Hepatocyte (in vitro differentiated cells): ENCODE measurements at regions not wholly inside any gene's neighbourhood (a gene's known extent, or its start where the extent isn't known, plus 50 kb on each side); places are given as distances from the start of the nearest gene placed in this dataset.

Experiments used
- DNase-seq: peaks from one replicate; pipeline ENCODE4 v3.0.0-alpha.2; 2016; ENCODE audit warnings: low spot score
- H2AFZ ChIP-seq: fragments of 200-600 bp; sonication (generic); 2 replicates; pipeline ENCODE4 v1.6.0; 2016; ENCODE audit warnings: antibody characterized with exemption, mild to moderate bottlenecking
- H3K27ac ChIP-seq: fragments of 200-600 bp; sonication (generic); 2 replicates; pipeline ENCODE4 v1.5.1; 2016; ENCODE audit warnings: mild to moderate bottlenecking
- H3K27me3 ChIP-seq: fragments of 200-600 bp; sonication (generic); 2 replicates; pipeline ENCODE4 v1.6.1; 2016
- H3K36me3 ChIP-seq: fragments of 200-600 bp; sonication (generic); replicated peaks from 2 replicates; pipeline ENCODE4 v1.5.1; 2016; ENCODE audit warnings: low read depth; ENCODE audit not compliant: insufficient read depth
- H3K4me1 ChIP-seq: fragments of 200-600 bp; sonication (generic); 2 replicates; pipeline ENCODE4 v1.5.1; 2016; ENCODE audit warnings: mild to moderate bottlenecking, moderate library complexity; ENCODE audit not compliant: insufficient read depth
- H3K4me2 ChIP-seq: fragments of 200-600 bp; sonication (generic); 2 replicates; pipeline ENCODE4 v1.6.0; 2016
- H3K4me3 ChIP-seq: fragments of 200-600 bp; sonication (generic); 2 replicates; pipeline ENCODE4 v1.5.1; 2016; ENCODE audit warnings: mild to moderate bottlenecking
- H3K79me2 ChIP-seq: fragments of 200-600 bp; sonication (generic); 2 replicates; pipeline ENCODE4 v1.6.0; 2017; ENCODE audit warnings: mild to moderate bottlenecking
- H3K9me2 ChIP-seq: fragments of 200-600 bp; sonication (generic); replicated peaks from 2 replicates; pipeline ENCODE4 v1.6.0; 2017; ENCODE audit warnings: mild to moderate bottlenecking; ENCODE audit not compliant: insufficient read depth
- H3K9me3 ChIP-seq: fragments of 200-600 bp; sonication (generic); 2 replicates; pipeline ENCODE4 v1.5.1; 2016; ENCODE audit warnings: low read depth, mild to moderate bottlenecking
- H4K20me1 ChIP-seq: fragments of 200-600 bp; sonication (generic); 2 replicates; pipeline ENCODE4 v1.6.0; 2016; ENCODE audit warnings: mild to moderate bottlenecking; ENCODE audit not compliant: insufficient read depth, poor library complexity, severe bottlenecking
- CTCF ChIP-seq: fragments of 200-600 bp; sonication (generic); IDR thresholded peaks from 2 replicates; pipeline ENCODE4 v1.5.1; 2016; ENCODE audit warnings: antibody characterized with exemption, mild to moderate bottlenecking; ENCODE audit not compliant: poor library complexity
- EZH2 ChIP-seq: fragments of 200-600 bp; sonication (generic); IDR thresholded peaks from 2 replicates; pipeline ENCODE4 v1.6.1; 2016; ENCODE audit warnings: antibody characterized with exemption, mild to moderate bottlenecking, borderline replicate concordance
- EZH2phosphoT487 ChIP-seq: fragments of 200-600 bp; sonication (generic); IDR thresholded peaks from one replicate; pipeline ENCODE4 v1.6.1; 2018; ENCODE audit warnings: antibody characterized with exemption, mild to moderate bottlenecking, low read depth, moderate library complexity; ENCODE audit not compliant: unreplicated experiment, severe bottlenecking
- WGBS: methylation state at CpG from one replicate; pipeline ENCODE4 v1.1.6; 2016; ENCODE audit warnings: low lambda C conversion rate; ENCODE audit errors: missing lambda C conversion rate; 5-methylcytosine and 5-hydroxymethylcytosine counted together

- Histone ChIP-seq H3K9me3 (no peaks in the 10 kb centered on the region), H2AFZ (no peak overlapping the region), H3K36me3 (no peaks in the 10 kb centered on the region), H3K27me3 (no peaks in the 10 kb centered on the region), H3K79me2 (no peaks in the 10 kb centered on the region), H4K20me1 (no peaks in the 10 kb centered on the region), H3K27ac (no peak overlapping the region), H3K4me1 (no peaks in the 10 kb centered on the region), H3K9me2 (no peaks in the 10 kb centered on the region), H3K4me3 (no peak overlapping the region), H3K4me2 (no peak overlapping the region)
- 96% methylated on average over 1 of the region's 1 CpG for WGBS
- TF ChIP-seq CTCF (no peak), EZH2 (no peak), EZH2phosphoT487 (no peak)
- no peak for DNase-seq
Measured at GRCh38 chr7:52620849-52621248, 414.6 kb upstream of the POM121L12 start.

GRCh38 chr7:52616552-52616951 lies 418.9 kb upstream of the POM121L12 start:
- Histone ChIP-seq H4K20me1 (no peaks in the 10 kb centered on the region), H3K4me2 (no peak overlapping the region), H2AFZ (no peak overlapping the region), H3K36me3 (no peaks in the 10 kb centered on the region), H3K4me1 (no peaks in the 10 kb centered on the region), H3K9me3 (no peaks in the 10 kb centered on the region), H3K9me2 (no peaks in the 10 kb centered on the region), H3K79me2 (no peaks in the 10 kb centered on the region), H3K27me3 (no peaks in the 10 kb centered on the region), H3K4me3 (no peak overlapping the region), H3K27ac (no peak overlapping the region)
- DNase-seq: no peak
- TF ChIP-seq EZH2 (no peak), CTCF (no peak), EZH2phosphoT487 (no peak)
- 88% methylated on average over 2 of the region's 2 CpGs for WGBS

GRCh38 chr7:52615021-52615695 lies 420.3 kb upstream of the POM121L12 start:
- Histone ChIP-seq H3K79me2 (no peaks in the 10 kb centered on the region), H3K27ac (no peak overlapping the region), H3K4me2 (no peak overlapping the region), H3K9me2 (no peaks in the 10 kb centered on the region), H3K4me1 (no peaks in the 10 kb centered on the region), H4K20me1 (no peaks in the 10 kb centered on the region), H3K36me3 (no peaks in the 10 kb centered on the region), H3K9me3 (no peaks in the 10 kb centered on the region), H2AFZ (no peak overlapping the region), H3K4me3 (no peak overlapping the region), H3K27me3 (no peaks in the 10 kb centered on the region)
- 78% methylated on average over 2 of the region's 2 CpGs for WGBS
- TF ChIP-seq EZH2phosphoT487 (no peak), EZH2 (no peak), CTCF (no peak)
- DNase-seq: no peak
